NOMO-1 treated with DMSO at 0.1 percent for 48 hours (cell line): ENCODE measurements at regions not wholly inside any gene's neighbourhood (a gene's known extent, or its start where the extent isn't known, plus 50 kb on each side); places are given as distances from the start of the nearest gene placed in this dataset.
"Not testable (repeated sequence)": the region's sequence is repeated elsewhere in the genome, so short reads cannot be mapped to it uniquely, and the experiment has no call there.

Experiments used
- DNase-seq: peaks from one replicate; lab custom pipeline; 2025; ENCODE audit not compliant: unreplicated experiment; lab: John Stamatoyannopoulos, UW

- no peak for DNase-seq
Observed at GRCh38 chr14:46147452-46147851, 504.1 kb downstream of the RPL10L start.

GRCh38 chr14:46147024-46147423 lies 504.6 kb downstream of the RPL10L start:
- DNase-seq = no peak

- DNase-seq = no peak
Observed at GRCh38 chr14:46140445-46140844, 511.1 kb downstream of the RPL10L start.

- DNase-seq = no peak
Observed at GRCh38 chr14:46139649-46140048, 511.9 kb downstream of the RPL10L start.

GRCh38 chr14:46137786-46138185 lies 513.8 kb downstream of the RPL10L start:
- DNase-seq = no peak

- DNase-seq = no peak
Observed at GRCh38 chr14:46136456-46136855, 515.1 kb downstream of the RPL10L start.

GRCh38 chr14:46108228-46108627 lies 543.4 kb downstream of the RPL10L start:
- DNase-seq = no peak

- DNase-seq = not testable (repeated sequence)
Observed at GRCh38 chr14:46100901-46101300, 550.7 kb downstream of the RPL10L start.

GRCh38 chr14:46091819-46092218 lies 559.8 kb downstream of the RPL10L start:
- no peak for DNase-seq

GRCh38 chr14:46087604-46088003 lies 564.0 kb downstream of the RPL10L start:
- DNase-seq = no peak

- no peak for DNase-seq
Observed at GRCh38 chr14:46074061-46074460, 577.5 kb downstream of the RPL10L start.

GRCh38 chr14:46063872-46064271 lies 587.7 kb downstream of the RPL10L start:
- DNase-seq = no peak

GRCh38 chr14:46058964-46059563 lies 592.5 kb downstream of the RPL10L start:
- no peak for DNase-seq

GRCh38 chr14:46057799-46058198 lies 593.8 kb downstream of the RPL10L start:
- DNase-seq = no peak

- no peak for DNase-seq
Observed at GRCh38 chr14:46054526-46054925, 597.1 kb downstream of the RPL10L start.

GRCh38 chr14:46053221-46053620 lies 598.4 kb downstream of the RPL10L start:
- no peak for DNase-seq

- DNase-seq = no peak
Observed at GRCh38 chr14:46051796-46052195, 599.8 kb downstream of the RPL10L start.

GRCh38 chr14:46048127-46048526 lies 603.5 kb downstream of the RPL10L start:
- no peak for DNase-seq

- no peak for DNase-seq
Observed at GRCh38 chr14:46036099-46036498, 615.5 kb downstream of the RPL10L start.

GRCh38 chr14:46034305-46034704 lies 617.3 kb downstream of the RPL10L start:
- no peak for DNase-seq

- no peak for DNase-seq
Observed at GRCh38 chr14:46018846-46019420, 632.6 kb downstream of the RPL10L start.

GRCh38 chr14:46008348-46008747 lies 643.2 kb downstream of the RPL10L start:
- no peak for DNase-seq

GRCh38 chr14:45998554-45998953 lies 653.0 kb downstream of the RPL10L start:
- no peak for DNase-seq
